NCI-H1417 (cell line): ENCODE measurements at regions not wholly inside any gene's neighbourhood (a gene's known extent, or its start where the extent isn't known, plus 50 kb on each side); places are given as distances from the start of the nearest gene placed in this dataset.
"Not testable (repeated sequence)": the region's sequence is repeated elsewhere in the genome, so short reads cannot be mapped to it uniquely, and the experiment has no call there.

Experiments used
- DNase-seq, 3 experiments: peaks; one replicate each; lab custom pipeline; 2025; lab: John Stamatoyannopoulos, UW

GRCh38 chr10:44102726-44103255, 282.1 kb downstream of the CXCL12 start:
- no peak for DNase-seq

- no peak for DNase-seq
Measured at GRCh38 chr10:44101082-44101481, 283.8 kb downstream of the CXCL12 start.

- no peak for DNase-seq
Measured at GRCh38 chr10:44099511-44099910, 285.4 kb downstream of the CXCL12 start.

GRCh38 chr10:44096217-44096616, 288.7 kb downstream of the CXCL12 start:
- not testable (repeated sequence) for DNase-seq

GRCh38 chr10:44089671-44090070, 295.2 kb downstream of the CXCL12 start:
- no peak for DNase-seq

- no peak for DNase-seq
Measured at GRCh38 chr10:44087403-44087802, 297.5 kb downstream of the CXCL12 start.

GRCh38 chr10:44083719-44084400, 301.0 kb downstream of the CXCL12 start:
- no peak for DNase-seq

- no peak for DNase-seq
Measured at GRCh38 chr10:44071479-44071878, 313.4 kb downstream of the CXCL12 start.

GRCh38 chr10:44070282-44070681, 314.6 kb downstream of the CXCL12 start:
- DNase-seq, result no peak

- no peak for DNase-seq
Measured at GRCh38 chr10:44069573-44069972, 315.3 kb downstream of the CXCL12 start.

- DNase-seq, result no peak
Measured at GRCh38 chr10:44068716-44069482, 316.0 kb downstream of the CXCL12 start.

GRCh38 chr10:44067432-44067831, 317.5 kb downstream of the CXCL12 start:
- no peak for DNase-seq

GRCh38 chr10:44066527-44067255, 318.2 kb downstream of the CXCL12 start:
- no peak for DNase-seq

- no peak for DNase-seq
Measured at GRCh38 chr10:44065788-44066526, 318.9 kb downstream of the CXCL12 start.

GRCh38 chr10:44064987-44065787, 319.7 kb downstream of the CXCL12 start:
- no peak for DNase-seq

GRCh38 chr10:44064317-44064716, 320.6 kb downstream of the CXCL12 start:
- no peak for DNase-seq

GRCh38 chr10:44063686-44064085, 321.2 kb downstream of the CXCL12 start:
- no peak for DNase-seq

- no peak for DNase-seq
Measured at GRCh38 chr10:44060719-44061118, 324.2 kb downstream of the CXCL12 start.

- no peak for DNase-seq
Measured at GRCh38 chr10:44060221-44060620, 324.7 kb downstream of the CXCL12 start.

GRCh38 chr10:44058259-44058658, 326.6 kb downstream of the CXCL12 start:
- no peak for DNase-seq
